IMR-90 (cell line): ENCODE measurements at regions not wholly inside any gene's neighbourhood (a gene's known extent, or its start where the extent isn't known, plus 50 kb on each side); places are given as distances from the start of the nearest gene placed in this dataset.

ENCODE experiments used
- ATAC-seq: fragments of 200-7000 bp; cut with Tn5 transposase; 2 replicates; pipeline ENCODE4 v1.9.1; 2020; ENCODE audit warnings: low read depth, mild to moderate bottlenecking, moderate library complexity
- BruUV-seq: library from RNA; stranded (reverse); fragments of 400-500 nt; replicated peaks from 2 replicates; lab custom pipeline; 2021; lab: Mats Ljungman, UMichigan
- CTCF ChIA-PET: fragments of 300-600 bp; formaldehyde crosslinking; extraction: SDS; loops from one replicate; lab custom pipeline; 2021; ENCODE audit warnings: antibody characterized with exemption; lab: Yijun Ruan, JAX
- POLR2A ChIA-PET: fragments of 300-600 bp; sonication (Branson Sonifier 250); formaldehyde crosslinking; loops from one replicate; lab custom pipeline; 2022; ENCODE audit warnings: antibody characterized with exemption; ENCODE audit not compliant: unreplicated experiment; lab: Charles Lee
- DNase-seq: peaks from one replicate; pipeline ENCODE4 v3.0.0; 2013
- H2AFZ ChIP-seq: replicated peaks from 2 replicates; pipeline ENCODE3; 2013; ENCODE audit warnings: low read length, mild to moderate bottlenecking; ENCODE audit not compliant: poor library complexity
- H2AK5ac ChIP-seq: 2 replicates; pipeline ENCODE4 v1.6.1; 2013; ENCODE audit warnings: low read depth, low read length, inconsistent platforms
- H2AK9ac ChIP-seq: replicated peaks from 2 replicates; pipeline ENCODE3; 2013; ENCODE audit warnings: mild to moderate bottlenecking, low read depth, low read length, moderate library complexity; ENCODE audit not compliant: poor library complexity
- H2BK120ac ChIP-seq: 2 replicates; pipeline ENCODE4 v1.6.1; 2013; ENCODE audit warnings: low read depth, low read length, inconsistent platforms
- H2BK15ac ChIP-seq: 3 replicates; pipeline ENCODE4 v1.6.1; 2013; ENCODE audit warnings: low read depth, low read length, inconsistent platforms
- H2BK20ac ChIP-seq: 2 replicates; pipeline ENCODE4 v1.6.1; 2013; ENCODE audit warnings: low read depth, mild to moderate bottlenecking, inconsistent platforms, low read length, moderate library complexity
- H2BK5ac ChIP-seq: 2 replicates; pipeline ENCODE4 v1.6.1; 2013; ENCODE audit warnings: mild to moderate bottlenecking, low read depth, low read length, inconsistent platforms; ENCODE audit not compliant: poor library complexity, severe bottlenecking
- H3K14ac ChIP-seq: replicated peaks from 2 replicates; pipeline ENCODE4 v1.6.1; 2013; ENCODE audit warnings: low read depth, low read length, inconsistent platforms
- H3K18ac ChIP-seq: 2 replicates; pipeline ENCODE4 v1.6.1; 2013; ENCODE audit warnings: low read depth, low read length, control low read depth
- H3K23ac ChIP-seq: 2 replicates; pipeline ENCODE4 v1.6.1; 2013; ENCODE audit warnings: low read depth, low read length, inconsistent platforms
- H3K27ac ChIP-seq: 2 replicates; pipeline ENCODE4 v1.5.1; 2013; ENCODE audit warnings: mild to moderate bottlenecking, control low read depth, low read length; ENCODE audit not compliant: insufficient read depth
- H3K27me3 ChIP-seq: 2 replicates; pipeline ENCODE4 v1.6.1; 2013; ENCODE audit warnings: low read length; ENCODE audit not compliant: control insufficient read depth, insufficient read depth
- H3K36me3 ChIP-seq: 2 replicates; pipeline ENCODE4 v1.6.1; 2013; ENCODE audit warnings: low read length, mixed read lengths; ENCODE audit not compliant: control insufficient read depth, insufficient read depth
- H3K4ac ChIP-seq: 2 replicates; pipeline ENCODE4 v1.6.1; 2013; ENCODE audit warnings: low read depth, low read length, inconsistent platforms
- H3K4me1 ChIP-seq: 2 replicates; pipeline ENCODE4 v1.6.1; 2013; ENCODE audit warnings: low read length, mixed read lengths; ENCODE audit not compliant: control insufficient read depth, insufficient read depth
- H3K4me2 ChIP-seq: 2 replicates; pipeline ENCODE4 v1.6.1; 2013; ENCODE audit warnings: low read depth, mild to moderate bottlenecking, control low read depth, low read length, moderate library complexity
- H3K4me3 ChIP-seq: 2 replicates; pipeline ENCODE4 v1.5.1; 2013; ENCODE audit warnings: low read depth, mild to moderate bottlenecking, control low read depth, low read length, moderate library complexity; ENCODE audit not compliant: insufficient read depth
- H3K56ac ChIP-seq: 2 replicates; pipeline ENCODE4 v1.6.1; 2013; ENCODE audit warnings: low read length, inconsistent platforms; ENCODE audit not compliant: insufficient read depth; ENCODE audit errors: extremely low read depth
- H3K79me1 ChIP-seq, 2 experiments: 2 replicates each; pipeline ENCODE4 v1.6.1; 2013; ENCODE audit warnings: low read length in 2 of 2, inconsistent platforms in 1 of 2, low read depth in 1 of 2
- H3K9ac ChIP-seq: 2 replicates; pipeline ENCODE4 v1.6.1; 2013; ENCODE audit warnings: low read depth, low read length, control low read depth
- H3K9me1 ChIP-seq: 2 replicates; pipeline ENCODE4 v1.6.1; 2013; ENCODE audit warnings: low read length, inconsistent platforms; ENCODE audit not compliant: insufficient read depth
- H3K9me3 ChIP-seq: 2 replicates; pipeline ENCODE4 v1.6.1; 2013; ENCODE audit warnings: low read length; ENCODE audit not compliant: control insufficient read depth, insufficient read depth
- H4K20me1 ChIP-seq: 2 replicates; pipeline ENCODE4 v1.6.1; 2013; ENCODE audit warnings: low read length, inconsistent platforms; ENCODE audit not compliant: insufficient read depth
- H4K5ac ChIP-seq: 2 replicates; pipeline ENCODE4 v1.6.1; 2013; ENCODE audit warnings: mild to moderate bottlenecking, low read depth, low read length, control low read depth
- H4K8ac ChIP-seq, 2 experiments: 2 replicates each; pipeline ENCODE4 v1.6.1; 2013; ENCODE audit warnings: low read depth in 2 of 2, low read length in 2 of 2, control low read depth in 1 of 2, inconsistent platforms in 1 of 2
- H4K91ac ChIP-seq: 2 replicates; pipeline ENCODE4 v1.6.1; 2013; ENCODE audit warnings: low read depth, low read length, inconsistent platforms; ENCODE audit not compliant: insufficient read depth
- CEBPB ChIP-seq: IDR thresholded peaks from 2 replicates; pipeline ENCODE4 v1.6.1; 2012; ENCODE audit warnings: low read depth, low read length, improper control_type of control experiment
- CTCF ChIP-seq: conservative IDR thresholded peaks from 2 replicates; pipeline ENCODE4 v1.5.1; 2012; ENCODE audit warnings: mild to moderate bottlenecking, low read depth, low read length, improper control_type of control experiment
- FOS ChIP-seq: fragments of 150-350 bp; IDR thresholded peaks from 2 replicates; pipeline ENCODE4 v1.6.1; 2016; ENCODE audit warnings: low read depth, low read length
- MAFK ChIP-seq: IDR thresholded peaks from 2 replicates; pipeline ENCODE4 v1.6.1; 2012; ENCODE audit warnings: low read depth, low read length, improper control_type of control experiment
- MAZ ChIP-seq: IDR thresholded peaks from 2 replicates; pipeline ENCODE4 v1.6.1; 2012; ENCODE audit warnings: low read depth, mild to moderate bottlenecking, low read length, improper control_type of control experiment, moderate library complexity, borderline replicate concordance
- MXI1 ChIP-seq: IDR thresholded peaks from 2 replicates; pipeline ENCODE4 v1.6.1; 2012; ENCODE audit warnings: low read depth, mild to moderate bottlenecking, low read length, moderate library complexity, borderline replicate concordance
- NFE2L2 ChIP-seq: fragments of 150-350 bp; IDR thresholded peaks from 2 replicates; pipeline ENCODE4 v1.6.1; 2016; ENCODE audit warnings: low read depth, mild to moderate bottlenecking, low read length
- RAD21 ChIP-seq: IDR thresholded peaks from 2 replicates; pipeline ENCODE4 v1.6.1; 2012; ENCODE audit warnings: low read length, improper control_type of control experiment
- RCOR1 ChIP-seq: IDR thresholded peaks from 2 replicates; pipeline ENCODE4 v1.6.1; 2012; ENCODE audit warnings: mild to moderate bottlenecking, low read length, improper control_type of control experiment; ENCODE audit not compliant: insufficient replicate concordance
- dilution Hi-C: fragments of 300-500 bp; cut with HindIII; formaldehyde crosslinking; loops from one replicate; pipeline ENCODE4 v1.14.3; 2018; ENCODE audit warnings: low sequenced_read_pairs; ENCODE audit not compliant: unreplicated experiment
- in situ Hi-C: fragments of 300-500 bp; cut with MboI; formaldehyde crosslinking; loops from 3 replicates; pipeline ENCODE4 v1.14.3; 2019; ENCODE audit warnings: low sequenced_read_pairs, inconsistent platforms, mixed read lengths
- intact Hi-C: fragments of 100-400 bp; cut with micrococcal nuclease; formaldehyde crosslinking; loops from 2 replicates; pipeline ENCODE4 v1.10.0; 2022

- Histone ChIP-seq H3K18ac (no peak overlapping the region), H3K9me3 (no peaks in the 10 kb centered on the region), H3K27ac (no peak overlapping the region), H3K79me1 (no peaks in the 10 kb centered on the region), H3K4me2 (no peak overlapping the region), H3K4me1 (0 out of 2 replicates have a peak, but pooled peaks cover 2% of the 10 kb centered on the region), H3K36me3 (no peaks in the 10 kb centered on the region), H2BK120ac (no peak overlapping the region), H2BK5ac (no peak overlapping the region), H4K8ac (no peak overlapping the region), H3K56ac (no peak overlapping the region), H4K91ac (no peak overlapping the region), H2AFZ (no peak overlapping the region), H2AK9ac (no peak overlapping the region), H2BK20ac (no peak overlapping the region), H3K27me3 (no peaks in the 10 kb centered on the region), H2BK15ac (no peak overlapping the region), H4K20me1 (no peaks in the 10 kb centered on the region), H3K9ac (no peak overlapping the region), H3K23ac (no peak overlapping the region), H3K14ac (no peak overlapping the region), H3K4ac (no peak overlapping the region), H3K9me1 (no peaks in the 10 kb centered on the region), H4K5ac (no peak overlapping the region), H2AK5ac (no peak overlapping the region), H3K4me3 (no peak overlapping the region)
- ATAC-seq (no peak), DNase-seq (no peak)
- dilution Hi-C loops (no loop called here), intact Hi-C loops (no loop called here), in situ Hi-C loops (no loop called here)
- ChIA-PET CTCF (no interaction called here), POLR2A (no interaction called here)
- no TSS peak for BruUV-seq
- TF ChIP-seq RAD21 (no peak), MAZ (no peak), CEBPB (no peak), MAFK (no peak), FOS (no peak), NFE2L2 (no peak), RCOR1 (no peak), CTCF (no peak), MXI1 (no peak)
Observed at GRCh38 chr1:193663965-193664364, 477.6 kb upstream of the B3GALT2 start.
